Neural cell (in vitro differentiated cells): ENCODE measurements at regions not wholly inside any gene's neighbourhood (a gene's known extent, or its start where the extent isn't known, plus 50 kb on each side); places are given as distances from the start of the nearest gene placed in this dataset.

ENCODE experiments used
- H2AFZ ChIP-seq: fragments of 200-600, 300-800 bp; sonication (generic), shearing (Covaris generic); 2 replicates; pipeline ENCODE4 v1.6.0; 2014; ENCODE audit warnings: low read depth, mild to moderate bottlenecking, antibody characterized with exemption, low read length, moderate library complexity
- H3F3A ChIP-seq: fragments of 200-600 bp; shearing (Covaris generic); 2 replicates; pipeline ENCODE4 v1.6.1; 2016; ENCODE audit warnings: mild to moderate bottlenecking, moderate library complexity, mixed read lengths, antibody characterized with exemption, low read length; ENCODE audit not compliant: insufficient read depth, poor library complexity, severe bottlenecking
- H3K27ac ChIP-seq: fragments of 200-600, 300-800 bp; sonication (generic), shearing (Covaris generic); 2 replicates; pipeline ENCODE4 v1.5.1; 2014; ENCODE audit warnings: mild to moderate bottlenecking, low read length, moderate library complexity
- H3K27me3 ChIP-seq: fragments of 300-800, 200-600 bp; sonication (generic), shearing (Covaris generic); 2 replicates; pipeline ENCODE4 v1.6.0; 2014; ENCODE audit warnings: mild to moderate bottlenecking, low read depth, low read length, moderate library complexity; ENCODE audit not compliant: insufficient read depth
- H3K36me3 ChIP-seq: fragments of 300-800, 200-600 bp; sonication (generic), shearing (Covaris generic); 2 replicates; pipeline ENCODE4 v1.5.1; 2014; ENCODE audit warnings: mild to moderate bottlenecking, antibody characterized with exemption, low read length, moderate library complexity; ENCODE audit not compliant: insufficient read depth
- H3K4me2 ChIP-seq: fragments of 300-800, 200-600 bp; sonication (generic), shearing (Covaris generic); 2 replicates; pipeline ENCODE4 v1.6.0; 2014; ENCODE audit warnings: mild to moderate bottlenecking, low read length
- H3K4me3 ChIP-seq: fragments of 300-800, 200-600 bp; sonication (generic), shearing (Covaris generic); 2 replicates; pipeline ENCODE4 v1.5.1; 2014; ENCODE audit warnings: mild to moderate bottlenecking, low read length, moderate library complexity
- H3K79me2 ChIP-seq: fragments of 200-600 bp; shearing (Covaris generic); replicated peaks from 2 replicates; pipeline ENCODE4 v1.6.0; 2014; ENCODE audit warnings: mild to moderate bottlenecking, low read length, moderate library complexity; ENCODE audit not compliant: insufficient read depth
- H3K9ac ChIP-seq: fragments of 300-800, 200-600 bp; sonication (generic), shearing (Covaris generic); 2 replicates; pipeline ENCODE4 v1.6.1; 2016; ENCODE audit warnings: mild to moderate bottlenecking, low read length, mixed read lengths
- H3K9me2 ChIP-seq: fragments of 200-600 bp; shearing (Covaris generic); 2 replicates; pipeline ENCODE4 v1.6.1; 2016; ENCODE audit warnings: mild to moderate bottlenecking, low read length, mixed read lengths; ENCODE audit not compliant: insufficient read depth
- H3K9me3 ChIP-seq: fragments of 200-600, 300-800 bp; sonication (generic), shearing (Covaris generic); 2 replicates; pipeline ENCODE4 v1.6.1; 2016; ENCODE audit warnings: mild to moderate bottlenecking, mixed run types, low read length, moderate library complexity, mixed read lengths
- H4K20me1 ChIP-seq: fragments of 200-600 bp; shearing (Covaris generic); 2 replicates; pipeline ENCODE4 v1.6.1; 2016; ENCODE audit warnings: mild to moderate bottlenecking, mixed run types; ENCODE audit not compliant: insufficient read depth
- CTCF ChIP-seq: fragments of 450-650 bp; IDR thresholded peaks from 2 replicates; pipeline ENCODE4 v1.5.1; 2014; ENCODE audit warnings: antibody characterized with exemption, mild to moderate bottlenecking, moderate library complexity; ENCODE audit not compliant: poor library complexity, severe bottlenecking
- EP300 ChIP-seq: fragments of 450-650 bp; conservative IDR thresholded peaks from 2 replicates; pipeline ENCODE4 v1.6.1; 2014; ENCODE audit warnings: antibody characterized with exemption, mild to moderate bottlenecking, moderate library complexity; ENCODE audit not compliant: poor library complexity, severe bottlenecking
- EZH2 ChIP-seq: fragments of 200-600, 300-800 bp; shearing (Covaris generic), sonication (generic); IDR thresholded peaks from 2 replicates; pipeline ENCODE4 v1.6.1; 2014; ENCODE audit warnings: antibody characterized with exemption, low read length, borderline replicate concordance, mild to moderate bottlenecking; ENCODE audit not compliant: insufficient read depth, poor library complexity, severe bottlenecking
- MXI1 ChIP-seq: fragments of 450-650 bp; conservative IDR thresholded peaks from 2 replicates; pipeline ENCODE4 v1.6.1; 2014; ENCODE audit warnings: antibody characterized with exemption, mild to moderate bottlenecking; ENCODE audit not compliant: poor library complexity, severe bottlenecking
- POLR2AphosphoS5 ChIP-seq: IDR thresholded peaks from 2 replicates; pipeline ENCODE4 v1.6.1; 2012
- RAD21 ChIP-seq: fragments of 450-650 bp; conservative IDR thresholded peaks from 2 replicates; pipeline ENCODE4 v1.6.1; 2014; ENCODE audit warnings: antibody characterized with exemption, mild to moderate bottlenecking, moderate library complexity
- REST ChIP-seq: IDR thresholded peaks from 2 replicates; pipeline ENCODE4 v1.6.1; 2012; ENCODE audit warnings: borderline replicate concordance
- SMC3 ChIP-seq: fragments of 450-650 bp; conservative IDR thresholded peaks from 2 replicates; pipeline ENCODE4 v1.6.1; 2014; ENCODE audit warnings: antibody characterized with exemption, mild to moderate bottlenecking, moderate library complexity; ENCODE audit not compliant: poor library complexity
- TAF1 ChIP-seq: IDR thresholded peaks from 2 replicates; pipeline ENCODE4 v1.6.1; 2012; ENCODE audit warnings: low read depth

- no peak overlapping the region for H3K9ac ChIP-seq
- H3K4me3 ChIP-seq, result no peak overlapping the region
- H3F3A ChIP-seq, result no peaks in the 10 kb centered on the region
- no peaks in the 10 kb centered on the region for H3K9me2 ChIP-seq
- no peak for TF ChIP-seq RAD21
- TF ChIP-seq EZH2, result no peak
- no peak for TF ChIP-seq EP300
- TF ChIP-seq SMC3, result no peak
- TF ChIP-seq CTCF, result no peak
- no peak for TF ChIP-seq TAF1
- TF ChIP-seq REST, result no peak
- no peak for TF ChIP-seq POLR2AphosphoS5
- H3K79me2 ChIP-seq, result no peaks in the 10 kb centered on the region
- H3K36me3 ChIP-seq, result no peaks in the 10 kb centered on the region
- no peak overlapping the region for H2AFZ ChIP-seq
- H3K9me3 ChIP-seq, result no peaks in the 10 kb centered on the region
- no peaks in the 10 kb centered on the region for H3K27me3 ChIP-seq
- no peak overlapping the region for H3K4me2 ChIP-seq
- no peak overlapping the region for H3K27ac ChIP-seq
- H4K20me1 ChIP-seq, result no peaks in the 10 kb centered on the region
These were observed 56.5 kb upstream of the SPDL1 start for GRCh38 chr5:169527066-169527465.

- no peak overlapping the region for H3K4me3 ChIP-seq
- H3K27me3 ChIP-seq, result no peaks in the 10 kb centered on the region
- H3K9me3 ChIP-seq, result no peaks in the 10 kb centered on the region
- no peaks in the 10 kb centered on the region for H3K36me3 ChIP-seq
- H3K4me2 ChIP-seq, result no peak overlapping the region
- no peaks in the 10 kb centered on the region for H3K9me2 ChIP-seq
- H2AFZ ChIP-seq, result no peak overlapping the region
- TF ChIP-seq SMC3, result no peak
- TF ChIP-seq EP300, result no peak
- TF ChIP-seq POLR2AphosphoS5, result no peak
- no peak for TF ChIP-seq REST
- TF ChIP-seq MXI1, result no peak
- TF ChIP-seq CTCF, result no peak
- TF ChIP-seq EZH2, result no peak
- TF ChIP-seq TAF1, result no peak
- TF ChIP-seq RAD21, result no peak
- no peak overlapping the region for H3K9ac ChIP-seq
- no peaks in the 10 kb centered on the region for H3F3A ChIP-seq
- no peaks in the 10 kb centered on the region for H4K20me1 ChIP-seq
- H3K79me2 ChIP-seq, result no peaks in the 10 kb centered on the region
- H3K27ac ChIP-seq, result no peak overlapping the region
These were observed 60.7 kb upstream of the SPDL1 start for GRCh38 chr5:169522851-169523250.
